ENCODE measurements at regions not wholly inside any gene's neighbourhood (a gene's known extent, or its start where the extent isn't known, plus 50 kb on each side); places are given as distances from the start of the nearest gene placed in this dataset.

DNA sequence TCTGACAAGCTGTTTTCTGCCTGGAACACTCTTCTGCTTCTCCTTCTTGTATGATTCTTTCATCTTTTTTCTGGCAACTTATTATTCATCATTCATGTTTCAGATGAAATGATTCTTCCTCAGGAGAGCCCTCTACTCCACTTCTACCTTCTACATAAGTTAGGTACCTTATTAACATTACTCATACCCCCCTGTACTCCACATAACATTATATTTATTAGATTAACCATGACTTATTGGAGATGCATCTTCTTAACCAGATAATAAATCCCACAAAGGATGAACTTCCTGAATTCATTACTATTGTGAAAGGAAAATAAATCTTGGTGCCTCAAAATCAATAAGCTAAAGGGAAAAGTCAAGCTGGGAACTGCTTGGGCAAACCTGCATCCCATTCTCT lies 1636.5 kb upstream of the FLRT2 start:
- H3K27me3 ChIP-seq (ENCODE audit: control insufficient read depth in 2 of 2, insufficient read depth in 2 of 2, low read length in 2 of 2): no peaks in the 10 kb centered on the region
- intact Hi-C loops (cut with micrococcal nuclease): no loop called here
- no peaks in the 10 kb centered on the region for H3K4me1 ChIP-seq (ENCODE audit: control insufficient read depth, extremely low read depth, insufficient read depth, low read length)
- no peak overlapping the region for H3K4me3 ChIP-seq (replicated peaks in 1 of 3; ENCODE audit: insufficient read depth in 1 of 3, low read depth in 1 of 3, low read length in 3 of 3)
- TF ChIP-seq EZH2 (IDR thresholded peaks at IDR 0.05; ENCODE audit: borderline replicate concordance, low read depth, low read length, severe bottlenecking) (no peak), JUN (IDR thresholded peaks at IDR 0.05; ENCODE audit: borderline replicate concordance, insufficient read depth, insufficient read length, low read depth) (no peak), POLR2AphosphoS5 (IDR thresholded peaks at IDR 0.05; ENCODE audit: insufficient read depth, low read depth, low read length) (no peak), GATA2 (IDR thresholded peaks at IDR 0.05; ENCODE audit: insufficient read depth, insufficient read length, low read depth, low read length) (no peak), MYC (IDR thresholded peaks at IDR 0.05; ENCODE audit: low read depth, low read length) (no peak), POLR2A (IDR thresholded peaks at IDR 0.05; ENCODE audit: low read depth, low read length) (no peak), FOS (IDR thresholded peaks at IDR 0.05; ENCODE audit: borderline replicate concordance, insufficient read depth, low read length) (no peak)
- TF ChIP-seq, protein P1, sequence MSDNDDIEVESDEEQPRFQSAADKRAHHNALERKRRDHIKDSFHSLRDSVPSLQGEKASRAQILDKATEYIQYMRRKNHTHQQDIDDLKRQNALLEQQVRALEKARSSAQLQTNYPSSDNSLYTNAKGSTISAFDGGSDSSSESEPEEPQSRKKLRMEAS (IDR thresholded peaks at IDR 0.05; ENCODE audit: insufficient read depth, insufficient read length): no peak
- TF ChIP-seq, protein P2, sequence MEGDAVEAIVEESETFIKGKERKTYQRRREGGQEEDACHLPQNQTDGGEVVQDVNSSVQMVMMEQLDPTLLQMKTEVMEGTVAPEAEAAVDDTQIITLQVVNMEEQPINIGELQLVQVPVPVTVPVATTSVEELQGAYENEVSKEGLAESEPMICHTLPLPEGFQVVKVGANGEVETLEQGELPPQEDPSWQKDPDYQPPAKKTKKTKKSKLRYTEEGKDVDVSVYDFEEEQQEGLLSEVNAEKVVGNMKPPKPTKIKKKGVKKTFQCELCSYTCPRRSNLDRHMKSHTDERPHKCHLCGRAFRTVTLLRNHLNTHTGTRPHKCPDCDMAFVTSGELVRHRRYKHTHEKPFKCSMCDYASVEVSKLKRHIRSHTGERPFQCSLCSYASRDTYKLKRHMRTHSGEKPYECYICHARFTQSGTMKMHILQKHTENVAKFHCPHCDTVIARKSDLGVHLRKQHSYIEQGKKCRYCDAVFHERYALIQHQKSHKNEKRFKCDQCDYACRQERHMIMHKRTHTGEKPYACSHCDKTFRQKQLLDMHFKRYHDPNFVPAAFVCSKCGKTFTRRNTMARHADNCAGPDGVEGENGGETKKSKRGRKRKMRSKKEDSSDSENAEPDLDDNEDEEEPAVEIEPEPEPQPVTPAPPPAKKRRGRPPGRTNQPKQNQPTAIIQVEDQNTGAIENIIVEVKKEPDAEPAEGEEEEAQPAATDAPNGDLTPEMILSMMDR (IDR thresholded peaks at IDR 0.05; ENCODE audit: extremely low read depth in 1 of 2, insufficient read depth in 1 of 2, low read depth in 1 of 2, low read length in 2 of 2): no peak
- no peak overlapping the region for H3K4me2 ChIP-seq (ENCODE audit: insufficient read depth, low read length)
- H3K9ac ChIP-seq (replicated peaks; ENCODE audit: extremely low read depth, insufficient read depth, low read length): no peak overlapping the region
- ChIA-PET CTCF (interaction anchor here (1.0 kb wide), 1 partner anchor 19 kb away, joined by 3 read pairs; no protein-coding TSS in a partner anchor), POLR2A (no interaction called here)
- no peaks in the 10 kb centered on the region for H3K36me3 ChIP-seq (ENCODE audit: control insufficient read depth in 2 of 2, extremely low read depth in 1 of 2, insufficient read depth in 2 of 2, low read length in 2 of 2)
- no peaks in the 10 kb centered on the region for H3K79me2 ChIP-seq (ENCODE audit: control insufficient read depth, insufficient read depth, low read length)
- dilution Hi-C loops (cut with MboI; ENCODE audit: extremely low pct_ligation_motif_present, low sequenced_read_pairs): no loop called here
- H4K20me1 ChIP-seq (replicated peaks; ENCODE audit: control insufficient read depth, extremely low read depth, insufficient read depth, low read length): no peaks in the 10 kb centered on the region
- BruUV-seq (replicated peaks): no TSS peak
- no peaks in the 10 kb centered on the region for H3K9me3 ChIP-seq (replicated peaks; ENCODE audit: control insufficient read depth, insufficient read depth, low read length)
- no peak for DNase-seq (ENCODE audit: low read depth, low spot score)
- no peak overlapping the region for H2AFZ ChIP-seq (ENCODE audit: low read depth, low read length)
- H3K27ac ChIP-seq (ENCODE audit: insufficient read depth, low read depth, low read length): no peak overlapping the region
- no peaks in the 10 kb centered on the region for H3K9me1 ChIP-seq (replicated peaks; ENCODE audit: control insufficient read depth, extremely low read depth, insufficient read depth, low read length)
- no peak for FAIRE-seq
